Epithelial cell of esophagus (primary cell): ENCODE measurements at regions not wholly inside any gene's neighbourhood (a gene's known extent, or its start where the extent isn't known, plus 50 kb on each side); places are given as distances from the start of the nearest gene placed in this dataset.
A peak's percentile ranks its signal among the peaks of the same experiment; 100 is the strongest.
"Not testable (repeated sequence)": the region's sequence is repeated elsewhere in the genome, so short reads cannot be mapped to it uniquely, and the experiment has no call there.

ENCODE experiments used
- DNase-seq: peaks from one replicate; pipeline ENCODE4 v3.0.0; 2010; ENCODE audit warnings: low read depth
- H3K4me3 ChIP-seq: 2 replicates; pipeline ENCODE4 v1.5.1; 2011; ENCODE audit warnings: mild to moderate bottlenecking, low read length, control low read depth
- TF ChIP-seq, protein P1 (sequence below): IDR thresholded peaks from 2 replicates; pipeline ENCODE4 v1.5.1; 2011; ENCODE audit warnings: low read depth, mild to moderate bottlenecking, low read length, control low read depth, inconsistent platforms; ENCODE audit not compliant: insufficient read depth; ENCODE audit errors: missing control alignments

DNA sequence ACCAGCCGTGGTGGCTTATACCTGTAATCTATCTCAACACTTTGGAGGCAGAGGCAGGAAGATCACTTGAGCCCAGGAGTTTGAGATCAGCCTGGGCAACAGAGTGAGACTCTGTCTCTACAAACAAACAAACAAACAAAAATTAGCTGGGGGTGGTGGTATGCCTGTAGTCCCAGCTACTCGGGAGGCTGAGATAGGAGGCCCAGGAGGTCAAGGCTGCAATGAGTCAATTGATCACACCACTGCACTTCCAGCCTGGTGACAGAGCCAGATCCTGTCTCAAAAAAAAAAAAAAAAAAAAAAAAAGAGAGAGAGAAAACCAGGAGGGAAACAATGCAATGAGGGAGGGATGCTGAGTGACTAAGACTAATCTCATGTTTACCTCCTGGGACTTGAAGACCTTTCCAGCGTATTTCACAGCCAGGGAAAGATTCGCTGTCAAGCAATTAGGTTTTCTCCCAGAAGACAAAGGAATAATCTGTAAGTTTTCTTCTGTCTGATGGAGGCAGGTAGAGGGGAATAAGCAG is 51.1 kb upstream of the MIER3 start:
- TF ChIP-seq, protein P1, sequence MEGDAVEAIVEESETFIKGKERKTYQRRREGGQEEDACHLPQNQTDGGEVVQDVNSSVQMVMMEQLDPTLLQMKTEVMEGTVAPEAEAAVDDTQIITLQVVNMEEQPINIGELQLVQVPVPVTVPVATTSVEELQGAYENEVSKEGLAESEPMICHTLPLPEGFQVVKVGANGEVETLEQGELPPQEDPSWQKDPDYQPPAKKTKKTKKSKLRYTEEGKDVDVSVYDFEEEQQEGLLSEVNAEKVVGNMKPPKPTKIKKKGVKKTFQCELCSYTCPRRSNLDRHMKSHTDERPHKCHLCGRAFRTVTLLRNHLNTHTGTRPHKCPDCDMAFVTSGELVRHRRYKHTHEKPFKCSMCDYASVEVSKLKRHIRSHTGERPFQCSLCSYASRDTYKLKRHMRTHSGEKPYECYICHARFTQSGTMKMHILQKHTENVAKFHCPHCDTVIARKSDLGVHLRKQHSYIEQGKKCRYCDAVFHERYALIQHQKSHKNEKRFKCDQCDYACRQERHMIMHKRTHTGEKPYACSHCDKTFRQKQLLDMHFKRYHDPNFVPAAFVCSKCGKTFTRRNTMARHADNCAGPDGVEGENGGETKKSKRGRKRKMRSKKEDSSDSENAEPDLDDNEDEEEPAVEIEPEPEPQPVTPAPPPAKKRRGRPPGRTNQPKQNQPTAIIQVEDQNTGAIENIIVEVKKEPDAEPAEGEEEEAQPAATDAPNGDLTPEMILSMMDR, result no peak
- DNase-seq, result peak; percentile 47
- H3K4me3 ChIP-seq, result no peak overlapping the region

DNA sequence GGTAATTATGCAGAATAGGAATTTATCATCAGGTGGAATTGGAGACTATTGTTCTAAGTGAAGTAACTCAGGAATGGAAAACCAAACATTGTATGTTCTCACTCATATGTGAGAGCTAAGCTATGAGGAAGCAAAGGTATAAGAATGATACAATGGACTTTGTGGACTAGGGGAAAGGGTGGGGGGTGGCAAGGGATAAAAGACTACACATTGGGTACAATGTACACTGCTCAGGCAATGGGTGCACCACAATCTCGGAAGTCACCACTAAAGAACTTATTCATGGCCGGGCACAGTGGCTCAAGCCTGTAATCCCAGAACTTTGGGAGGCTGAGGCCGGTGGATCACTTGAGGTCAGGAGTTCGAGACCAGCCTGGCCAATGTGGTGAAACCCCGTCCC is 51.6 kb upstream of the MIER3 start:
- not testable (repeated sequence) for DNase-seq, H3K4me3 ChIP-seq

DNA sequence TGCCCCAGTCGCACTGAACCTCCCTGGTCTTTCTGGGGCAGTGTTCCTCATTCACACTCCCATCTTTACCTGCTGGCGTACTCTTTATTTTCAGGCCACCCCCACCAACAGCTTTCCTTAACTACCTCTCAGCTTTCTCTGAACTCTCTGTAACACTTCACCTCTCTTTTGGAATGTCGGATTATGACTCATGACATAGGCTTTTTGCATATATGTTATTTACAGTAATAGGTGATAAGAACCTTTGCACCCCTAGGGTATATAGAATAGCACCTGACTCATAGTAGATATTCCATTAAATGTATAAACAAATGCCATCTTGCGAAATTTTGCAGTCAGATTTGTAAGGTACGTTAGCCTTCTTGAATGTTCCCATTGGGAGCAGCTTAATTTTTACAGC is 52.9 kb upstream of the MIER3 start:
- TF ChIP-seq, protein P1, result no peak
- no peak overlapping the region for H3K4me3 ChIP-seq
- peak; percentile 94 for DNase-seq

DNA sequence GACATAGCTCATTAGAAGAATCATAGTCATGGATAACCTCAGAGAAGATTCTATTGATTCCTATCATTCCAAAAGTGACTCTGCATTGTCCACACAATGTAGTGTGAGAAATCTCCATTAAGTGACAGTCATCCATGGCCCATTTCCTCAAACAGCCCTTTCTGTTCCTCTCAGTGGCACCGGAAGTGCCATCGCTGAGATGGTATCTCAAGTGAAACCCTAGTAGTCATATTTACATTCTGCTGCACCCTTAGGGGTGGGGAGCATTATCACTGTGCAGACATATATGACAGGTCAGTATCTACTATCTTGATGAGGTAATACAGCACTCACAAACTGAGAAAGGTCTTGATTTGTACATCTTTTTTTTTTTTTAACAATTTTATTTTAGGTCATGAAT is 55.4 kb upstream of the MIER3 start:
- no peak for DNase-seq
- TF ChIP-seq, protein P1, result no peak
- H3K4me3 ChIP-seq, result no peak overlapping the region

DNA sequence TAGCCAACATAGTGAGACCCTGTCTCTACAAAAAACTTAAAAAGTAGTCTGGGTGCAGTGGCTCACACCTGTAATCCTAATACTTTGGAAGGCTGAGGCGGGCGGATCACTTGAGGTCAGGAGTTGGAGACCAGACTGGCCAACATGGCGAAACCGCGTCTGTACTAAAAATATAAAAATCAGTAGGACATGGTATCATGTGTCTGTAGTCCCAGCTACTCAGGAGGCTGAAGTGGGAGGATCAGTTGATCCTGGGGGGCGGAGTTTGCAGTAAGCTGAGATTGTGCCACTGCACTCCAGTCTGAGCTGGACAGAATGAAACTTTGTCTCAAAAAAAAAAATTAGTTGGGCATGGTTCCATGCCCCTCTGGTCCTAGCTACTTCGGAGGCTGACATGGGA is 57.9 kb upstream of the MIER3 start:
- TF ChIP-seq, protein P1, result no peak
- no peak for DNase-seq
- no peak overlapping the region for H3K4me3 ChIP-seq

DNA sequence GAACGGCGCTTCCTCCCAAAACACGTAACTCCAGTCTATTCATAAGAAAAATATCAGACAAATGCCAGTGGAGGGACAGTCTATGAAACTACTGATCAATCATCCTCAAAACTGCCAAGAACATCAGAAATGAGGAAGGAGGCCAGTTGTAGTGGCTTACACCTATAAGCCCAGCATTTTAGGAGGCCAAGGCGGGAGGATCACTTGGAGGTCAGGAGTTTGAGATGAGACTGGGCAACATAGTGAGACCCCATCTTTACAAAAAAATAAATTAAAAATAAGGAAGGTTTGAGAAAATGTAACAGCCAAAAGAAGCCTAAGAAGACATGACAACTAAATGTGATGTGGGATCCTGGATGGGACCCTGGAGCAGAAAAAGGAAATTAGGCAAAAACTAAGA is 58.9 kb upstream of the MIER3 start:
- TF ChIP-seq, protein P1, result no peak
- DNase-seq, result no peak
- no peak overlapping the region for H3K4me3 ChIP-seq

DNA sequence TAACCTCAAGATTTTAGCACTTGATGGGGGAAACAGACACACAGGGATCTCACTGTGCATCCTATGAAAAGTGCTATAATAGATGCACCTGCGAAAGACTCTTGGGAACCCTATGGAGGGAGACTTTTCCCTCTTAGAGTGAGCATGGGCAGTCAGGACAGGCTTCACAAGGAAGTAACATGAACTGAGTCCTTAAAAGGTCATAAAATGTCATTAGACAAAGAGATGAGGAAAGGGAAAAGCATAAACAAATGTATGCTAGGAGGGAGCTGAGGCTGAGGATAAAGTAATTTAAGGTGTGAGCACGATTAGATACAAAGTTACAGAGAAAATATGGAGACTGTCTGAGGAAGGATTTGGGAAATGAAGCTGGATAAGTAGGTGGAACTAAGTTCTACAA is 60.6 kb upstream of the MIER3 start:
- no peak overlapping the region for H3K4me3 ChIP-seq
- no peak for DNase-seq
- TF ChIP-seq, protein P1, result no peak

DNA sequence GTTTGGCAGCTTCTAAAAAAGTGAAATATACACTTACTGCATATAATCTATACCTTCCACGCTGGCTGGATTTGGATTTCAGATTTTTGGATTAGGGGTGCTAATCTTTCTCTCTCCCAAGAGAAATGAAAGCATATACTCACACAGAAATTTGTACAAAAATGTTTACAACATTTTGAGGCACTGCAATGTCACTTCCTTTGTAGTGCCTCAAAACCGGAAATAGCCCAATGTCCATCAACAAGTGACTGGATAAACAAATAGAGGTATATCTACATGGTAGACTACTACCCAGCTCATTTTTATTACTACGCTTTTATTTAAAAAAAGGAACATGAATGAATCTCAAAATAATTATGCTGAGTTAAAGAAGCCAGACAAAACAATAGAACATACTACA is 74.0 kb upstream of the MIER3 start:
- DNase-seq, result no peak
- TF ChIP-seq, protein P1, result no peak
- H3K4me3 ChIP-seq, result no peak overlapping the region
